Stimulated activated CD4-positive, alpha-beta T cell treated with anti-CD3 and anti-CD28 coated beads, Interleukin-4, amount 100 ng/mL, for 1 hour (primary cell): ENCODE measurements at regions not wholly inside any gene's neighbourhood (a gene's known extent, or its start where the extent isn't known, plus 50 kb on each side); places are given as distances from the start of the nearest gene placed in this dataset.
"Not testable (repeated sequence)": the region's sequence is repeated elsewhere in the genome, so short reads cannot be mapped to it uniquely, and the experiment has no call there.

Source experiments
- DNase-seq: peaks from one replicate; pipeline ENCODE4 v3.0.0-alpha.2; 2020

- DNase-seq, result no peak
Measured at GRCh38 chr6:144397141-144397540, 112.0 kb downstream of the UTRN start.

GRCh38 chr6:144400321-144400720 is 115.2 kb downstream of the UTRN start:
- no peak for DNase-seq

GRCh38 chr6:144401736-144402733 is 116.9 kb downstream of the UTRN start:
- DNase-seq, result no peak

- no peak for DNase-seq
Measured at GRCh38 chr6:144402750-144403149, 117.6 kb downstream of the UTRN start.

GRCh38 chr6:144405163-144405562 is 120.0 kb downstream of the UTRN start:
- DNase-seq, result no peak

GRCh38 chr6:144406796-144407195 is 121.7 kb downstream of the UTRN start:
- no peak for DNase-seq

- DNase-seq, result no peak
Measured at GRCh38 chr6:144408161-144408560, 123.0 kb downstream of the UTRN start.

- no peak for DNase-seq
Measured at GRCh38 chr6:144410059-144410458, 124.9 kb downstream of the UTRN start.

GRCh38 chr6:144410574-144410973 is 125.4 kb downstream of the UTRN start:
- not testable (repeated sequence) for DNase-seq

GRCh38 chr6:144411531-144412165 is 126.5 kb downstream of the UTRN start:
- DNase-seq, result no peak

GRCh38 chr6:144413418-144413817 is 128.3 kb downstream of the UTRN start:
- DNase-seq, result no peak

GRCh38 chr6:144415014-144415413 is 129.9 kb downstream of the UTRN start:
- no peak for DNase-seq

- DNase-seq, result no peak
Measured at GRCh38 chr6:144415835-144416237, 130.7 kb downstream of the UTRN start.

GRCh38 chr6:144416244-144416643 is 131.1 kb downstream of the UTRN start:
- DNase-seq, result no peak

GRCh38 chr6:144416773-144417172 is 131.6 kb downstream of the UTRN start:
- DNase-seq, result no peak

- DNase-seq, result no peak
Measured at GRCh38 chr6:144417681-144418080, 132.5 kb downstream of the UTRN start.

- no peak for DNase-seq
Measured at GRCh38 chr6:144418959-144419545, 133.9 kb downstream of the UTRN start.

GRCh38 chr6:144423167-144423566 is 138.0 kb downstream of the UTRN start:
- no peak for DNase-seq

GRCh38 chr6:144429753-144430152 is 144.6 kb downstream of the UTRN start:
- DNase-seq, result no peak

- not testable (repeated sequence) for DNase-seq
Measured at GRCh38 chr6:144433446-144433845, 148.3 kb downstream of the UTRN start.

GRCh38 chr6:144434308-144434990 is 149.3 kb downstream of the UTRN start:
- DNase-seq, result no peak

GRCh38 chr6:144435602-144436426 is 150.7 kb downstream of the UTRN start:
- no peak for DNase-seq
